Panc1 (cell line): ENCODE measurements at regions not wholly inside any gene's neighbourhood (a gene's known extent, or its start where the extent isn't known, plus 50 kb on each side); places are given as distances from the start of the nearest gene placed in this dataset.
"Not testable (repeated sequence)": the region's sequence is repeated elsewhere in the genome, so short reads cannot be mapped to it uniquely, and the experiment has no call there.

Source experiments
- ATAC-seq: fragments of 200-7000 bp; cut with Tn5 transposase; 2 replicates; pipeline ENCODE4 v1.9.1; 2020; ENCODE audit warnings: mild to moderate bottlenecking, moderate library complexity
- BruUV-seq: library from RNA; stranded (reverse); fragments of 400-500 nt; replicated peaks from 2 replicates; lab custom pipeline; 2021; lab: Mats Ljungman, UMichigan
- CTCF ChIA-PET: fragments of 300-600 bp; sonication (Branson Sonifier 250); formaldehyde crosslinking; loops from one replicate; lab custom pipeline; 2022; ENCODE audit warnings: antibody characterized with exemption; lab: Charles Lee
- POLR2A ChIA-PET: fragments of 300-600 bp; sonication (Branson Sonifier 250); formaldehyde crosslinking; loops from one replicate; lab custom pipeline; 2022; ENCODE audit warnings: antibody characterized with exemption; lab: Charles Lee
- DNase-seq: peaks from one replicate; pipeline ENCODE4 v3.0.0-alpha.2; 2010; ENCODE audit warnings: low read depth, low spot score
- H3K27ac ChIP-seq: 2 replicates; pipeline ENCODE4 v1.5.1; 2011; ENCODE audit warnings: mild to moderate bottlenecking, low read length, inconsistent platforms
- H3K27me3 ChIP-seq: fragments of 200-500 bp; sonication (Bioruptor generic); 2 replicates; pipeline ENCODE4 v1.6.0; 2014; ENCODE audit warnings: low read length, inconsistent platforms; ENCODE audit not compliant: control insufficient read depth, insufficient read depth
- H3K36me3 ChIP-seq: fragments of 200-500 bp; sonication (Bioruptor generic); 2 replicates; pipeline ENCODE4 v1.5.1; 2014; ENCODE audit warnings: inconsistent platforms, mild to moderate bottlenecking, low read length, moderate library complexity; ENCODE audit not compliant: control insufficient read depth, insufficient read depth
- H3K4me1 ChIP-seq: 2 replicates; pipeline ENCODE4 v1.5.1; 2011; ENCODE audit warnings: inconsistent platforms, mild to moderate bottlenecking, low read length, moderate library complexity; ENCODE audit not compliant: control insufficient read depth, insufficient read depth
- H3K4me3 ChIP-seq, 2 experiments: 2 replicates each; pipeline ENCODE4 v1.5.1; 2011 to 2012; ENCODE audit warnings: low read depth in 2 of 2, low read length in 2 of 2, mild to moderate bottlenecking in 2 of 2, inconsistent platforms in 1 of 2, moderate library complexity in 1 of 2
- H3K9me3 ChIP-seq: fragments of 200-500 bp; sonication (Bioruptor generic); 2 replicates; pipeline ENCODE4 v1.5.1; 2014; ENCODE audit warnings: low read depth, mild to moderate bottlenecking, inconsistent platforms, low read length, moderate library complexity; ENCODE audit not compliant: control insufficient read depth, insufficient read depth
- POLR2AphosphoS5 ChIP-seq: IDR thresholded peaks from 2 replicates; pipeline ENCODE4 v1.6.1; 2012; ENCODE audit warnings: mild to moderate bottlenecking, low read depth, low read length, moderate library complexity
- SIN3A ChIP-seq: IDR thresholded peaks from 2 replicates; pipeline ENCODE4 v1.6.1; 2012; ENCODE audit warnings: low read depth, mild to moderate bottlenecking, low read length, moderate library complexity, borderline replicate concordance; ENCODE audit not compliant: insufficient read depth
- TCF7L2 ChIP-seq: IDR thresholded peaks from 2 replicates; pipeline ENCODE4 v1.6.1; 2011; ENCODE audit warnings: mild to moderate bottlenecking, low read depth, low read length, inconsistent platforms
- in situ Hi-C: cut with HindIII; loops from 2 replicates; pipeline ENCODE4 v1.10.0; 2016; ENCODE audit warnings: low sequenced_read_pairs, low pct_unique_long_range_greater_than_20kb
- intact Hi-C: fragments of 100-400 bp; cut with micrococcal nuclease; formaldehyde crosslinking; loops from one replicate; pipeline ENCODE4 v1.10.0; 2022; ENCODE audit not compliant: unreplicated experiment
- TF ChIP-seq, protein P1 (sequence below): fragments of 450-650 bp; IDR thresholded peaks from 2 replicates; pipeline ENCODE4 v1.5.1; 2017; ENCODE audit warnings: mild to moderate bottlenecking
- TF ChIP-seq, protein P2 (sequence below), 2 experiments: IDR thresholded peaks; 2 replicates each; pipeline ENCODE4 v1.6.1; 2011 to 2012; ENCODE audit warnings: low read depth in 2 of 2, control low read depth in 1 of 2, low read length in 1 of 2, mild to moderate bottlenecking in 1 of 2, moderate library complexity in 1 of 2; ENCODE audit not compliant: insufficient read depth in 1 of 2

DNA sequence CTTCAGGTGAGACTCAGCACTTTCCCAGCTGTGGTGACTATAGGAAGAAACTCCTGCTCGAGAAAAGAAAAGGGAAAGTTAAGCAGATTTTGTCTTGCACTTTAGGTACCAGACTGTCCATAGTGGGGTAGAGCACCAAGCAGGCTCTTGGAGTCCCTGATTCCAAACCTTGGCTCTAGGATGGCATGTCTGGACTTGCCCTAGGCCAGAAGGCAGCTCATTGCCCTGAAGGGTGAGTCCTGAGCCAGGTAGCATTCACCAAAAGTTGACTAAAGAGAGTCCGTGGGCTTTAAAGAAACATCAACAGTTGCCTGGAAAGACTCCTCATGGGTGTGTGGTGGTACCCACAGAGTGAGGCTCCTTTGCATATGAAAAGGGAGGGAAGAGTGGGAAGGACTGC lies 145.2 kb upstream of the SNX7 start:
- no TSS peak for BruUV-seq
- no peaks in the 10 kb centered on the region for H3K27me3 ChIP-seq
- POLR2A ChIA-PET = no interaction called here
- H3K4me3 ChIP-seq = no peak overlapping the region
- H3K9me3 ChIP-seq = no peaks in the 10 kb centered on the region
- no peak for ATAC-seq
- no peaks in the 10 kb centered on the region for H3K4me1 ChIP-seq
- in situ Hi-C loops (no loop called here), intact Hi-C loops (no loop called here)
- no peaks in the 10 kb centered on the region for H3K36me3 ChIP-seq
- no peak for TF ChIP-seq SIN3A
- no peak for DNase-seq
- H3K27ac ChIP-seq = no peak overlapping the region
- CTCF ChIA-PET = no interaction called here

DNA sequence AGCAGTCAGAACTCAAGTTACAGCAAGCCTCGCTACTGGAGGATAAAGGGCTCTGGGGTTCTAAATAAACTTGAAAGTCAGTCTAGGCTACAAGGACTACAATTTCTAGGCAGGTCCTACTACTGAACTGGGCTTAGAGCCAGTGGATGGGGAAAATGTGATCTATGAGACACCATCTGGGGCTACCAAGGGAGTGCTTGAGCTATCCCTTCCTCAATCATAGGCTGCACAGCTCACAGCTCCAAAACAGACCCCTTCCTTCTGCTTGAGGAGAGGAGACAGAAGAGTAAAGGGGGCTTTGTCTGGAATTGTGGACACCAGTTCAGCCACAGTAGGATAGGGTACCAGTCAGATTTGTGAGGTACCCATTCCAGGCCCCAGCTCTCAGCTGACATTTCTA lies 145.8 kb upstream of the SNX7 start:
- ATAC-seq (no peak), DNase-seq (no peak)
- Histone ChIP-seq H3K27me3 (no peaks in the 10 kb centered on the region), H3K9me3 (no peaks in the 10 kb centered on the region), H3K4me3 (no peak overlapping the region), H3K36me3 (no peaks in the 10 kb centered on the region), H3K4me1 (no peaks in the 10 kb centered on the region), H3K27ac (no peak overlapping the region)
- in situ Hi-C loops (no loop called here), intact Hi-C loops (no loop called here)
- BruUV-seq = no TSS peak
- no peak for TF ChIP-seq POLR2AphosphoS5
- TF ChIP-seq TCF7L2 = no peak
- TF ChIP-seq, protein P1, sequence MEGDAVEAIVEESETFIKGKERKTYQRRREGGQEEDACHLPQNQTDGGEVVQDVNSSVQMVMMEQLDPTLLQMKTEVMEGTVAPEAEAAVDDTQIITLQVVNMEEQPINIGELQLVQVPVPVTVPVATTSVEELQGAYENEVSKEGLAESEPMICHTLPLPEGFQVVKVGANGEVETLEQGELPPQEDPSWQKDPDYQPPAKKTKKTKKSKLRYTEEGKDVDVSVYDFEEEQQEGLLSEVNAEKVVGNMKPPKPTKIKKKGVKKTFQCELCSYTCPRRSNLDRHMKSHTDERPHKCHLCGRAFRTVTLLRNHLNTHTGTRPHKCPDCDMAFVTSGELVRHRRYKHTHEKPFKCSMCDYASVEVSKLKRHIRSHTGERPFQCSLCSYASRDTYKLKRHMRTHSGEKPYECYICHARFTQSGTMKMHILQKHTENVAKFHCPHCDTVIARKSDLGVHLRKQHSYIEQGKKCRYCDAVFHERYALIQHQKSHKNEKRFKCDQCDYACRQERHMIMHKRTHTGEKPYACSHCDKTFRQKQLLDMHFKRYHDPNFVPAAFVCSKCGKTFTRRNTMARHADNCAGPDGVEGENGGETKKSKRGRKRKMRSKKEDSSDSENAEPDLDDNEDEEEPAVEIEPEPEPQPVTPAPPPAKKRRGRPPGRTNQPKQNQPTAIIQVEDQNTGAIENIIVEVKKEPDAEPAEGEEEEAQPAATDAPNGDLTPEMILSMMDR = no peak
- TF ChIP-seq, protein P2, sequence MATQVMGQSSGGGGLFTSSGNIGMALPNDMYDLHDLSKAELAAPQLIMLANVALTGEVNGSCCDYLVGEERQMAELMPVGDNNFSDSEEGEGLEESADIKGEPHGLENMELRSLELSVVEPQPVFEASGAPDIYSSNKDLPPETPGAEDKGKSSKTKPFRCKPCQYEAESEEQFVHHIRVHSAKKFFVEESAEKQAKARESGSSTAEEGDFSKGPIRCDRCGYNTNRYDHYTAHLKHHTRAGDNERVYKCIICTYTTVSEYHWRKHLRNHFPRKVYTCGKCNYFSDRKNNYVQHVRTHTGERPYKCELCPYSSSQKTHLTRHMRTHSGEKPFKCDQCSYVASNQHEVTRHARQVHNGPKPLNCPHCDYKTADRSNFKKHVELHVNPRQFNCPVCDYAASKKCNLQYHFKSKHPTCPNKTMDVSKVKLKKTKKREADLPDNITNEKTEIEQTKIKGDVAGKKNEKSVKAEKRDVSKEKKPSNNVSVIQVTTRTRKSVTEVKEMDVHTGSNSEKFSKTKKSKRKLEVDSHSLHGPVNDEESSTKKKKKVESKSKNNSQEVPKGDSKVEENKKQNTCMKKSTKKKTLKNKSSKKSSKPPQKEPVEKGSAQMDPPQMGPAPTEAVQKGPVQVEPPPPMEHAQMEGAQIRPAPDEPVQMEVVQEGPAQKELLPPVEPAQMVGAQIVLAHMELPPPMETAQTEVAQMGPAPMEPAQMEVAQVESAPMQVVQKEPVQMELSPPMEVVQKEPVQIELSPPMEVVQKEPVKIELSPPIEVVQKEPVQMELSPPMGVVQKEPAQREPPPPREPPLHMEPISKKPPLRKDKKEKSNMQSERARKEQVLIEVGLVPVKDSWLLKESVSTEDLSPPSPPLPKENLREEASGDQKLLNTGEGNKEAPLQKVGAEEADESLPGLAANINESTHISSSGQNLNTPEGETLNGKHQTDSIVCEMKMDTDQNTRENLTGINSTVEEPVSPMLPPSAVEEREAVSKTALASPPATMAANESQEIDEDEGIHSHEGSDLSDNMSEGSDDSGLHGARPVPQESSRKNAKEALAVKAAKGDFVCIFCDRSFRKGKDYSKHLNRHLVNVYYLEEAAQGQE (IDR thresholded peaks at IDR 0.05; ENCODE audit: insufficient read depth in 1 of 2, low read depth in 2 of 2, low read length in 1 of 2) = no peak
- no peak for TF ChIP-seq SIN3A
- ChIA-PET POLR2A (no interaction called here), CTCF (no interaction called here)

DNA sequence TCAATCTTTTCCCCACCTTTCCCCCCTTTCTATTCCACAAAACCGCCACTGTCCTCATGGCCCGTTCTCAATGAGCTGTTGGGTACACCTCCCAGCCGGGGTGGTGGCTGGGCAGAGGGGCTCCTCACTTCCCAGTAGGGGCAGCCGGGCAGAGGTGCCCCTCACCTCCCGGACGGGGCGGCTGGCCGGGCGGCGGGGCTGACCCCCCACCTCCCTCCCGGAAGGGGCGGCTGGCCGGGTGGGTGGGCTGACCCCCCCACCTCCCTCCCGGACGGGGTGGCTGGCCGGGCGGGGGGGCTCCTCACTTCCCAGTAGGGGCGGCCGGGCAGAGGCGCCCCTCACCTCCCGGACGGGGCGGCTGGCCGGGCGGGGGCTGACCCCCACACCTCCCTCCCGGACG lies 149.3 kb upstream of the SNX7 start:
- BruUV-seq, H3K27ac ChIP-seq, H3K4me3 ChIP-seq, H3K27me3 ChIP-seq, ATAC-seq, CTCF ChIA-PET, H3K9me3 ChIP-seq, POLR2A ChIA-PET, DNase-seq, H3K36me3 ChIP-seq, H3K4me1 ChIP-seq, intact Hi-C loops, in situ Hi-C loops: not testable (repeated sequence)
